WTC11 (cell line): ENCODE measurements at regions not wholly inside any gene's neighbourhood (a gene's known extent, or its start where the extent isn't known, plus 50 kb on each side); places are given as distances from the start of the nearest gene placed in this dataset.

Source experiments
- ATAC-seq: fragments of 200-7000 bp; cut with Tn5 transposase; 2 replicates; pipeline ENCODE4 v1.10.0; 2021; ENCODE audit warnings: mild to moderate bottlenecking, moderate library complexity
- CTCF ChIA-PET: fragments of 300-600 bp; sonication (Branson Sonifier 250); formaldehyde crosslinking; loops from one replicate; lab custom pipeline; 2021; ENCODE audit warnings: antibody characterized with exemption; lab: Charles Lee
- POLR2A ChIA-PET: fragments of 350-600 bp; sonication (Branson Sonifier 250); formaldehyde crosslinking; loops from one replicate; lab custom pipeline; 2021; ENCODE audit warnings: antibody characterized with exemption; lab: Charles Lee
- DNase-seq: peaks from one replicate; pipeline ENCODE4 v3.0.0; 2021; ENCODE audit warnings: low spot score
- H3K27ac Mint-ChIP-seq: 2 replicates; pipeline ENCODE4 v1.8.0; 2021; ENCODE audit warnings: mixed read lengths
- H3K27me3 Mint-ChIP-seq: 2 replicates; pipeline ENCODE4 v1.8.0; 2021; ENCODE audit warnings: low read depth, mild to moderate bottlenecking, moderate library complexity, mixed read lengths
- H3K36me3 Mint-ChIP-seq: 2 replicates; pipeline ENCODE4 v1.8.0; 2021; ENCODE audit warnings: mixed read lengths
- H3K4me1 Mint-ChIP-seq: 2 replicates; pipeline ENCODE4 v1.8.0; 2022; ENCODE audit warnings: mixed read lengths
- H3K4me3 Mint-ChIP-seq: 2 replicates; pipeline ENCODE4 v1.8.0; 2021; ENCODE audit warnings: mild to moderate bottlenecking, moderate library complexity, mixed read lengths
- H3K9me3 Mint-ChIP-seq: 2 replicates; pipeline ENCODE4 v1.8.0; 2021; ENCODE audit warnings: mixed read lengths
- ATF1 ChIP-seq: sonication (generic); formaldehyde crosslinking; IDR thresholded peaks from 2 replicates; pipeline ENCODE4 v1.8.1; 2023; ENCODE audit warnings: mild to moderate bottlenecking, moderate library complexity, missing genetic modification reagents
- CREB1 ChIP-seq: sonication (generic); formaldehyde crosslinking; IDR thresholded peaks from 2 replicates; pipeline ENCODE4 v1.8.0; 2023; ENCODE audit warnings: mild to moderate bottlenecking, missing genetic modification reagents
- CTCF ChIP-seq: fragments of 200-600 bp; IDR thresholded peaks from 2 replicates; pipeline ENCODE4 v1.8.0; 2022; ENCODE audit warnings: antibody characterized with exemption
- E2F1 ChIP-seq: sonication (generic); formaldehyde crosslinking; IDR thresholded peaks from 2 replicates; pipeline ENCODE4 v1.8.0; 2022; ENCODE audit warnings: mild to moderate bottlenecking, missing genetic modification reagents
- FOXJ3 ChIP-seq: sonication (generic); formaldehyde crosslinking; IDR thresholded peaks from 2 replicates; pipeline ENCODE4 v1.9.0; 2021; ENCODE audit warnings: missing genetic modification reagents, mild to moderate bottlenecking, borderline replicate concordance
- GABPB1 ChIP-seq: sonication (generic); formaldehyde crosslinking; IDR thresholded peaks from 2 replicates; pipeline ENCODE4 v1.8.1; 2023; ENCODE audit warnings: mild to moderate bottlenecking, missing genetic modification reagents
- GRHL2 ChIP-seq: fragments of 250-450 bp; sonication (Bioruptor Pico); IDR thresholded peaks from 2 replicates; pipeline ENCODE4 v1.8.0; 2022; ENCODE audit warnings: mild to moderate bottlenecking, moderate library complexity; ENCODE audit not compliant: insufficient replicate concordance, severe bottlenecking
- IRF2 ChIP-seq: sonication (generic); formaldehyde crosslinking; IDR thresholded peaks from 2 replicates; pipeline ENCODE4 v1.8.0; 2022; ENCODE audit warnings: low read depth, missing genetic modification reagents, borderline replicate concordance
- MLX ChIP-seq: sonication (generic); formaldehyde crosslinking; IDR thresholded peaks from 2 replicates; pipeline ENCODE4 v1.8.1; 2023; ENCODE audit warnings: mild to moderate bottlenecking, missing genetic modification reagents, moderate library complexity
- SMAD4 ChIP-seq: sonication (generic); formaldehyde crosslinking; IDR thresholded peaks from 2 replicates; pipeline ENCODE4 v1.8.0; 2022; ENCODE audit warnings: mild to moderate bottlenecking, missing genetic modification reagents
- SP1 ChIP-seq: sonication (generic); formaldehyde crosslinking; conservative IDR thresholded peaks from 2 replicates; pipeline ENCODE4 v1.8.1; 2022; ENCODE audit warnings: missing genetic modification reagents
- TCF7 ChIP-seq: sonication (generic); formaldehyde crosslinking; IDR thresholded peaks from 2 replicates; pipeline ENCODE4 v1.8.0; 2022; ENCODE audit warnings: mild to moderate bottlenecking, low read depth, missing genetic modification reagents, moderate library complexity
- TP53 ChIP-seq: sonication (generic); formaldehyde crosslinking; IDR thresholded peaks from 2 replicates; pipeline ENCODE4 v1.8.1; 2023; ENCODE audit warnings: mild to moderate bottlenecking, missing genetic modification reagents
- ZBTB21 ChIP-seq: sonication (generic); formaldehyde crosslinking; IDR thresholded peaks from 2 replicates; pipeline ENCODE4 v1.8.1; 2023; ENCODE audit warnings: mild to moderate bottlenecking, missing genetic modification reagents, borderline replicate concordance
- ZBTB43 ChIP-seq: sonication (generic); formaldehyde crosslinking; IDR thresholded peaks from 2 replicates; pipeline ENCODE4 v1.8.1; 2023; ENCODE audit warnings: mild to moderate bottlenecking, missing genetic modification reagents
- ZNF416 ChIP-seq: fragments of 250-450 bp; sonication (Bioruptor Pico); IDR thresholded peaks from 2 replicates; pipeline ENCODE4 v1.9.0; 2021; ENCODE audit warnings: mild to moderate bottlenecking, inconsistent platforms
- TF ChIP-seq, protein P1 (sequence below): sonication (generic); formaldehyde crosslinking; IDR thresholded peaks from 2 replicates; pipeline ENCODE4 v1.8.1; 2023; ENCODE audit warnings: mild to moderate bottlenecking, moderate library complexity, missing genetic modification reagents
- TF ChIP-seq, protein P2 (sequence below): fragments of 250-450 bp; sonication (Bioruptor Pico); IDR thresholded peaks from 2 replicates; pipeline ENCODE4 v1.9.0; 2021; ENCODE audit warnings: moderate library complexity, mild to moderate bottlenecking, inconsistent platforms, borderline replicate concordance
- TF ChIP-seq, protein P3 (sequence below): sonication (generic); formaldehyde crosslinking; IDR thresholded peaks from 2 replicates; pipeline ENCODE4 v1.8.1; 2022; ENCODE audit warnings: mild to moderate bottlenecking, missing genetic modification reagents, moderate library complexity, borderline replicate concordance

DNA sequence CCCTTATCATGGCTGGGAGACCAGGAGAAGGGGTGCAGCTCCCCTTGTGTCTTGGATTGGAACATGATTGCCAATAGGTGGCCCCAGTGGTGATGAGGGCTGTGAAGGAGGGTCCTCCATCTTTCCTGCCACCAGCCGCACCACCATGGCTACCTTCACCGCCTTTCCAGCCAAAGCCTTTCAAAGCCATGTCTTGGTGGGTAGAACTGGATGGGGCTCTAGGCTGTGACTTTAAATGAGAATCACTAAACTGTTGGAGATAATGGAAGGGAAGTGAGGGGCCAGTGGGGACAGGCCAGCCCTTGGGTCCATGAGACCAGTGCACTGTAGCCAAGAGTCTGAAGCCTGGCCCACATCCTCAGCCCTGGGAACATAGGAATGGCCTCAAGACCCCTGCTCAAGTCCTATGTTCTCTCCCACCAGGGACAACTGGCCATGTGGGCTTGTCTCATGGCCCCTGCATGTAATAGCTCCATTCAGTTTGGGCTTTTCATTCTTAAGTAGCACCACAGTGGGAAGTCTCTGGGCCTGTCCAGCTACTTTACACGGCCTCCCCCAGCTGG, 345.7 kb downstream of the DYSF start:
- Mint-ChIP-seq H3K4me1 (no peaks in the 10 kb centered on the region), H3K27ac (no peak overlapping the region), H3K36me3 (no peaks in the 10 kb centered on the region)
- POLR2A ChIA-PET: no interaction called here
- CTCF ChIA-PET: interaction anchor here (0.6 to 6.2 kb wide), 27 partner anchors 9 to 500 kb away, joined by 3 to 31 read pairs (median 4); no protein-coding TSS in a partner anchor
- TF ChIP-seq CREB1 (CRISPR knock-in tag) (no peak), MLX (no peak), ATF1 (CRISPR knock-in tag) (no peak), ZBTB43 (CRISPR knock-in tag) (no peak), GABPB1 (CRISPR knock-in tag) (no peak)
- TF ChIP-seq, protein P1, sequence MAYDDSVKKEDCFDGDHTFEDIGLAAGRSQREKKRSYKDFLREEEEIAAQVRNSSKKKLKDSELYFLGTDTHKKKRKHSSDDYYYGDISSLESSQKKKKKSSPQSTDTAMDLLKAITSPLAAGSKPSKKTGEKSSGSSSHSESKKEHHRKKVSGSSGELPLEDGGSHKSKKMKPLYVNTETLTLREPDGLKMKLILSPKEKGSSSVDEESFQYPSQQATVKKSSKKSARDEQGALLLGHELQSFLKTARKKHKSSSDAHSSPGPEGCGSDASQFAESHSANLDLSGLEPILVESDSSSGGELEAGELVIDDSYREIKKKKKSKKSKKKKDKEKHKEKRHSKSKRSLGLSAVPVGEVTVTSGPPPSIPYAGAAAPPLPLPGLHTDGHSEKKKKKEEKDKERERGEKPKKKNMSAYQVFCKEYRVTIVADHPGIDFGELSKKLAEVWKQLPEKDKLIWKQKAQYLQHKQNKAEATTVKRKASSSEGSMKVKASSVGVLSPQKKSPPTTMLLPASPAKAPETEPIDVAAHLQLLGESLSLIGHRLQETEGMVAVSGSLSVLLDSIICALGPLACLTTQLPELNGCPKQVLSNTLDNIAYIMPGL (CRISPR knock-in tag): no peak
- TF ChIP-seq, protein P2, sequence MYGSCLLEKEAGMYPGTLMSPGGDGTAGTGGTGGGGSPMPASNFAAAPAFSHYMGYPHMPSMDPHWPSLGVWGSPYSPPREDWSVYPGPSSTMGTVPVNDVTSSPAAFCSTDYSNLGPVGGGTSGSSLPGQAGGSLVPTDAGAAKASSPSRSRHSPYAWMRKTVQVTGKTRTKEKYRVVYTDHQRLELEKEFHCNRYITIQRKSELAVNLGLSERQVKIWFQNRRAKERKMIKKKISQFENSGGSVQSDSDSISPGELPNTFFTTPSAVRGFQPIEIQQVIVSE (CRISPR knock-in tag): no peak
- TF ChIP-seq, all 79 proteins: peak for 0
- ATAC-seq: no peak
- DNase-seq: no peak
- H3K9me3 Mint-ChIP-seq: no peaks in the 10 kb centered on the region
- H3K4me3 Mint-ChIP-seq: no peak overlapping the region
- H3K27me3 Mint-ChIP-seq: no peaks in the 10 kb centered on the region

- peak; percentile 84 for ATAC-seq
- H3K27ac Mint-ChIP-seq: no peak overlapping the region
- no peaks in the 10 kb centered on the region for H3K9me3 Mint-ChIP-seq
- ChIA-PET POLR2A (interaction anchor here (0.9 kb wide), 1 partner anchor 16 kb away, joined by 3 read pairs; no protein-coding TSS in a partner anchor), CTCF (interaction anchor here (0.6 to 6.2 kb wide), 50 partner anchors 9 to 1006 kb away, joined by 3 to 31 read pairs (median 4); no protein-coding TSS in a partner anchor)
- DNase-seq: peak; percentile 76
- H3K36me3 Mint-ChIP-seq: no peaks in the 10 kb centered on the region
- H3K27me3 Mint-ChIP-seq: no peaks in the 10 kb centered on the region
- H3K4me1 Mint-ChIP-seq: no peaks in the 10 kb centered on the region
- TF ChIP-seq CTCF: peak; percentile 87
- TF ChIP-seq ZNF416 (CRISPR knock-in tag): no peak
- no peak overlapping the region for H3K4me3 Mint-ChIP-seq
Observed at GRCh38 chr2:71798266-71799012, 345.1 kb downstream of the DYSF start.

GRCh38 chr2:71797035-71797810, 343.9 kb downstream of the DYSF start:
- ChIA-PET CTCF (interaction anchor here (0.7 to 6.2 kb wide), 35 partner anchors 7 to 498 kb away, joined by 3 to 31 read pairs (median 5); no protein-coding TSS in a partner anchor), POLR2A (no interaction called here)
- ATAC-seq (no peak), DNase-seq (no peak)
- Mint-ChIP-seq H3K9me3 (no peaks in the 10 kb centered on the region), H3K4me3 (no peak overlapping the region), H3K27ac (no peak overlapping the region), H3K4me1 (no peaks in the 10 kb centered on the region), H3K36me3 (no peaks in the 10 kb centered on the region), H3K27me3 (no peaks in the 10 kb centered on the region; the same call in 1 of the 2 replicates)
- TF ChIP-seq SMAD4 (no peak), ZBTB21 (CRISPR knock-in tag) (no peak), FOXJ3 (no peak), GABPB1 (CRISPR knock-in tag) (no peak), GRHL2 (CRISPR knock-in tag) (no peak), TCF7 (no peak), TP53 (CRISPR knock-in tag) (no peak), IRF2 (CRISPR knock-in tag) (no peak), E2F1 (CRISPR knock-in tag) (no peak), SP1 (CRISPR knock-in tag) (no peak)
- TF ChIP-seq, protein P3, sequence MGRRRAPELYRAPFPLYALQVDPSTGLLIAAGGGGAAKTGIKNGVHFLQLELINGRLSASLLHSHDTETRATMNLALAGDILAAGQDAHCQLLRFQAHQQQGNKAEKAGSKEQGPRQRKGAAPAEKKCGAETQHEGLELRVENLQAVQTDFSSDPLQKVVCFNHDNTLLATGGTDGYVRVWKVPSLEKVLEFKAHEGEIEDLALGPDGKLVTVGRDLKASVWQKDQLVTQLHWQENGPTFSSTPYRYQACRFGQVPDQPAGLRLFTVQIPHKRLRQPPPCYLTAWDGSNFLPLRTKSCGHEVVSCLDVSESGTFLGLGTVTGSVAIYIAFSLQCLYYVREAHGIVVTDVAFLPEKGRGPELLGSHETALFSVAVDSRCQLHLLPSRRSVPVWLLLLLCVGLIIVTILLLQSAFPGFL (CRISPR knock-in tag): no peak
